ENCODE measurements at regions not wholly inside any gene's neighbourhood (a gene's known extent, or its start where the extent isn't known, plus 50 kb on each side); places are given as distances from the start of the nearest gene placed in this dataset.
A peak's percentile ranks its signal among the peaks of the same experiment; 100 is the strongest.
"Not testable (repeated sequence)": the region's sequence is repeated elsewhere in the genome, so short reads cannot be mapped to it uniquely, and the experiment has no call there.

DNA sequence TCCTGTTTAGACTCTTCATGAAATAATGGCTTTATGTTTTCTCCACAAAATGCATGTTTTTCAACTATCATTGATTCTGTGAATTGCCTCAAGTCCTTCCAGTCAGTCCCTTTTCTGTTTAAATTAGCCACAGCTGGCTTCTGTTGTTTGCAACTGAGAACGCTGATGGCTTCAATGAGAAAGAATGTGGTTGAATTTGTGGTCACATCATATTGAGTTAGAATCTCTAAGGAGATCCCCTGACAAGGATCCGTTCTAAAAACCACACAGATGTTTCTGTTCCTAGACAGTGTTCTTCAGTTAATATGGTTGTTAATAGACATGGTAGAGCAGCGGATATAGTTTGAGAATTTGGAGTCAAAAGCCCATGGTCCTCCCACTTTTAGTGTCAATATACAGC, 323.6 kb upstream of the NOTCH2NLA start:
- H3K27ac ChIP-seq (ENCODE audit: insufficient read depth, low read length); H3K4me3 ChIP-seq (replicated peaks in 1 of 4; ENCODE audit: control extremely low read depth in 1 of 4, insufficient read depth in 1 of 4, low read depth in 3 of 4, low read length in 4 of 4); H4K20me1 ChIP-seq (ENCODE audit: control insufficient read depth, extremely low read depth, insufficient read depth, low read length); DNase-seq (ENCODE audit: low read depth in 2 of 2); H3K9me3 ChIP-seq (ENCODE audit: control insufficient read depth, insufficient read depth, low read depth, low read length); H3K36me3 ChIP-seq (ENCODE audit: control insufficient read depth, insufficient read depth, low read length); H3K9ac ChIP-seq (ENCODE audit: insufficient read depth, low read length); H2AFZ ChIP-seq (ENCODE audit: low read length); H3K79me2 ChIP-seq (ENCODE audit: control insufficient read depth, insufficient read depth, low read length); H3K4me2 ChIP-seq (ENCODE audit: extremely low read depth, insufficient read depth, low read length); H3K27me3 ChIP-seq (ENCODE audit: control insufficient read depth, insufficient read depth, low read length); H3K4me1 ChIP-seq (ENCODE audit: control insufficient read depth, extremely low read depth, insufficient read depth, low read length): not testable (repeated sequence)

DNA sequence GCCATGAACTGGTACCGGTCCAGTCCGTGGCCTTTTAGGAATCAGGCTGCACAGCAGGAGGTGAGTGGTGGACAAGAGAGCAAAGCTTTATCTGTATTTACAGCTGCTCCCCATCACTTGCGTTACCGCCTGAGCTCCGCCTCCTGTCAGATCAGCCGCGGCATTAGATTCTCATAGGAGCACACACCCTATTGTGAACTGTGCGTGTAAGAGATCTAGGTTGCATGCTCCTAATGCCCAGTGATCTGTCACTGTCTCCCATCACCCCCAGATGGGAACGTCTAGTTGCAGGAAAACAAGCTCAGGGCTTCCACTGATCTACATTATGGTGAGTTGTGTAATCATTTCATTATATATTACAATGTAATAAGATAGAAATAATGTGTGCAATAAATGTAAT, 319.9 kb upstream of the NOTCH2NLA start:
- H3K4me3 ChIP-seq (replicated peaks in 1 of 4; ENCODE audit: control extremely low read depth in 1 of 4, insufficient read depth in 1 of 4, low read depth in 3 of 4, low read length in 4 of 4); H3K36me3 ChIP-seq (ENCODE audit: control insufficient read depth, insufficient read depth, low read length); H3K9ac ChIP-seq (ENCODE audit: insufficient read depth, low read length); H2AFZ ChIP-seq (ENCODE audit: low read length); H3K27me3 ChIP-seq (ENCODE audit: control insufficient read depth, insufficient read depth, low read length); H4K20me1 ChIP-seq (ENCODE audit: control insufficient read depth, extremely low read depth, insufficient read depth, low read length); H3K4me2 ChIP-seq (ENCODE audit: extremely low read depth, insufficient read depth, low read length); H3K79me2 ChIP-seq (ENCODE audit: control insufficient read depth, insufficient read depth, low read length); H3K27ac ChIP-seq (ENCODE audit: insufficient read depth, low read length); H3K4me1 ChIP-seq (ENCODE audit: control insufficient read depth, extremely low read depth, insufficient read depth, low read length); H3K9me3 ChIP-seq (ENCODE audit: control insufficient read depth, insufficient read depth, low read depth, low read length); DNase-seq (ENCODE audit: low read depth in 2 of 2): not testable (repeated sequence)

- H3K79me2 ChIP-seq (ENCODE audit: control insufficient read depth, insufficient read depth, low read length); H3K9ac ChIP-seq (ENCODE audit: insufficient read depth, low read length); H2AFZ ChIP-seq (ENCODE audit: low read length); H3K4me2 ChIP-seq (ENCODE audit: extremely low read depth, insufficient read depth, low read length); H3K4me1 ChIP-seq (ENCODE audit: control insufficient read depth, extremely low read depth, insufficient read depth, low read length); H3K27me3 ChIP-seq (ENCODE audit: control insufficient read depth, insufficient read depth, low read length); H3K4me3 ChIP-seq (replicated peaks in 1 of 4; ENCODE audit: control extremely low read depth in 1 of 4, insufficient read depth in 1 of 4, low read depth in 3 of 4, low read length in 4 of 4); H3K9me3 ChIP-seq (ENCODE audit: control insufficient read depth, insufficient read depth, low read depth, low read length); H3K27ac ChIP-seq (ENCODE audit: insufficient read depth, low read length); H3K36me3 ChIP-seq (ENCODE audit: control insufficient read depth, insufficient read depth, low read length); DNase-seq (ENCODE audit: low read depth in 2 of 2); H4K20me1 ChIP-seq (ENCODE audit: control insufficient read depth, extremely low read depth, insufficient read depth, low read length): not testable (repeated sequence)
Measured at GRCh38 chr1:146546189-146546588, 317.4 kb upstream of the NOTCH2NLA start.

DNA sequence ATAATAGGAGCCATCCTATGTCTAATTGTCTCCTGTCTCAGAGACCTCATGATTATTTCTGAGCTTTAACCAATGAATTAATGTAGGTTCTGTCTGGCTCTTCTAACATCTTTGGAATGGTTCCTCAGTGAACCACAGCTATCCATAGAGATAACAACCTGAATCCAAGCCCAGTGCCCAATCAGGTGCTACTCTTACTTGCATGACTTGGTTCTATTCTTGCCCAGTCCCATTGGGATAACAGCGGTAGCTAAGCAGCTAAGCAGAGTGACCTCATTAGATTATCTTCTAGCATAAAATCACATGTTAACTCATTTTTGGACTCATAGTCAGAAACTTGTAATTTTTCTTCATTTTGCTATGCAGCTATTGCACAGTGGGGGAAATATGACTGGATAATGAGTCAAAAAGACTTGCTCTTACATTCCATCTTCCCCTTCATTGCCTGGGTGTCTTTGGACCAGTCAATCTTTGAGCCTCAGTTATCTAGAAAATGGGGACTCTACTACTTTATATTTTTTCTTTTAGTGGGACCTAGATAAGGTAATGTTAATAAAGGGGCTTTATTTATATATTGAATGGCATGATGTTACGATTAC, 309.1 kb upstream of the NOTCH2NLA start:
- H3K4me3 ChIP-seq (replicated peaks in 1 of 4; ENCODE audit: control extremely low read depth in 1 of 4, insufficient read depth in 1 of 4, low read depth in 3 of 4, low read length in 4 of 4); H3K36me3 ChIP-seq (ENCODE audit: control insufficient read depth, insufficient read depth, low read length); H3K79me2 ChIP-seq (ENCODE audit: control insufficient read depth, insufficient read depth, low read length); H3K27ac ChIP-seq (ENCODE audit: insufficient read depth, low read length); H3K4me1 ChIP-seq (ENCODE audit: control insufficient read depth, extremely low read depth, insufficient read depth, low read length); H4K20me1 ChIP-seq (ENCODE audit: control insufficient read depth, extremely low read depth, insufficient read depth, low read length); H2AFZ ChIP-seq (ENCODE audit: low read length); H3K9ac ChIP-seq (ENCODE audit: insufficient read depth, low read length); H3K27me3 ChIP-seq (ENCODE audit: control insufficient read depth, insufficient read depth, low read length); H3K9me3 ChIP-seq (ENCODE audit: control insufficient read depth, insufficient read depth, low read depth, low read length); H3K4me2 ChIP-seq (ENCODE audit: extremely low read depth, insufficient read depth, low read length): not testable (repeated sequence)
- peak in 1 of 2 donors; percentile 20 for DNase-seq (ENCODE audit: low read depth in 2 of 2)

GRCh38 chr1:146536028-146536427, 307.2 kb upstream of the NOTCH2NLA start:
- H3K9me3 ChIP-seq (ENCODE audit: control insufficient read depth, insufficient read depth, low read depth, low read length); H3K9ac ChIP-seq (ENCODE audit: insufficient read depth, low read length); H3K36me3 ChIP-seq (ENCODE audit: control insufficient read depth, insufficient read depth, low read length); DNase-seq (ENCODE audit: low read depth in 2 of 2); H2AFZ ChIP-seq (ENCODE audit: low read length); H3K4me2 ChIP-seq (ENCODE audit: extremely low read depth, insufficient read depth, low read length); H3K4me3 ChIP-seq (replicated peaks in 1 of 4; ENCODE audit: control extremely low read depth in 1 of 4, insufficient read depth in 1 of 4, low read depth in 3 of 4, low read length in 4 of 4); H4K20me1 ChIP-seq (ENCODE audit: control insufficient read depth, extremely low read depth, insufficient read depth, low read length); H3K4me1 ChIP-seq (ENCODE audit: control insufficient read depth, extremely low read depth, insufficient read depth, low read length); H3K79me2 ChIP-seq (ENCODE audit: control insufficient read depth, insufficient read depth, low read length); H3K27ac ChIP-seq (ENCODE audit: insufficient read depth, low read length); H3K27me3 ChIP-seq (ENCODE audit: control insufficient read depth, insufficient read depth, low read length): not testable (repeated sequence)

GRCh38 chr1:146535575-146535974, 306.8 kb upstream of the NOTCH2NLA start:
- not testable (repeated sequence) for DNase-seq (ENCODE audit: low read depth in 2 of 2); H3K36me3 ChIP-seq (ENCODE audit: control insufficient read depth, insufficient read depth, low read length); H3K79me2 ChIP-seq (ENCODE audit: control insufficient read depth, insufficient read depth, low read length)

DNA sequence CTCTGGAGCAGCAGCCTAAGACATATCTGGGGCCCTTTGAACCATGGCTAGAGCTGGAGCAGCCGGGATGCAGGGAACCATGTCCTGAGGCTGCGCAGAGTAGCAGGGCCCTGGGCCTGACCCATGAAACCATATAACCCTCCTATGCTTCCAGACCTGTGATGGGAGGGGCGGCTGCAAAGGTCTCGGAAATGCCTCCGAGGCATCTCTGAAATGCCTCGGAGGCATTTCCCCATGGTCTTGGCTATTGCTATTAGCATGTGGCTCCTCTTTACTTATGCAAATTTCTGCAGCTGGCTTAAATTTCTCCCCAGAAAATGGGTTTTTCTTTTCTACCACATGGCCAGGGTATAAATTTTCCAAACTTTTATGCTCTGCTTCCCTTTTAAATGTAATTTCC, 302.1 kb upstream of the NOTCH2NLA start:
- not testable (repeated sequence) for H3K79me2 ChIP-seq (ENCODE audit: control insufficient read depth, insufficient read depth, low read length); H3K36me3 ChIP-seq (ENCODE audit: control insufficient read depth, insufficient read depth, low read length); H3K4me3 ChIP-seq (replicated peaks in 1 of 4; ENCODE audit: control extremely low read depth in 1 of 4, insufficient read depth in 1 of 4, low read depth in 3 of 4, low read length in 4 of 4); H3K4me2 ChIP-seq (ENCODE audit: extremely low read depth, insufficient read depth, low read length); H3K27ac ChIP-seq (ENCODE audit: insufficient read depth, low read length); H3K27me3 ChIP-seq (ENCODE audit: control insufficient read depth, insufficient read depth, low read length); H3K9me3 ChIP-seq (ENCODE audit: control insufficient read depth, insufficient read depth, low read depth, low read length); DNase-seq (ENCODE audit: low read depth in 2 of 2); H4K20me1 ChIP-seq (ENCODE audit: control insufficient read depth, extremely low read depth, insufficient read depth, low read length); H3K9ac ChIP-seq (ENCODE audit: insufficient read depth, low read length); H2AFZ ChIP-seq (ENCODE audit: low read length); H3K4me1 ChIP-seq (ENCODE audit: control insufficient read depth, extremely low read depth, insufficient read depth, low read length)

More at GRCh38 chr1:146535575-146535974, 306.8 kb upstream of the NOTCH2NLA start:
- H2AFZ ChIP-seq (ENCODE audit: low read length); H3K4me1 ChIP-seq (ENCODE audit: control insufficient read depth, extremely low read depth, insufficient read depth, low read length); H3K9ac ChIP-seq (ENCODE audit: insufficient read depth, low read length); H3K27me3 ChIP-seq (ENCODE audit: control insufficient read depth, insufficient read depth, low read length); H3K4me2 ChIP-seq (ENCODE audit: extremely low read depth, insufficient read depth, low read length); H3K27ac ChIP-seq (ENCODE audit: insufficient read depth, low read length); H3K4me3 ChIP-seq (replicated peaks in 1 of 4; ENCODE audit: control extremely low read depth in 1 of 4, insufficient read depth in 1 of 4, low read depth in 3 of 4, low read length in 4 of 4); H4K20me1 ChIP-seq (ENCODE audit: control insufficient read depth, extremely low read depth, insufficient read depth, low read length); H3K9me3 ChIP-seq (ENCODE audit: control insufficient read depth, insufficient read depth, low read depth, low read length): not testable (repeated sequence)
